HL-60 (cell line): ENCODE measurements at regions not wholly inside any gene's neighbourhood (a gene's known extent, or its start where the extent isn't known, plus 50 kb on each side); places are given as distances from the start of the nearest gene placed in this dataset.

Source experiments
- DNase-seq, 2 experiments: peaks; one replicate each; pipeline ENCODE4 v3.0.0-alpha.2; 2010 to 2020; ENCODE audit warnings: low read depth in 1 of 2, low spot score in 1 of 2
- H3K27ac ChIP-seq: fragments of 250-450 bp; sonication (Bioruptor Pico); replicated peaks from 2 replicates; pipeline ENCODE4 v1.5.1; 2020; ENCODE audit warnings: mild to moderate bottlenecking, moderate library complexity
- H3K27me3 ChIP-seq: fragments of 250-450 bp; sonication (Bioruptor Pico); 2 replicates; pipeline ENCODE4 v1.5.1; 2021; ENCODE audit warnings: mild to moderate bottlenecking, moderate library complexity; ENCODE audit not compliant: insufficient read depth, poor library complexity, severe bottlenecking
- H3K4me3 ChIP-seq: replicated peaks from 2 replicates; pipeline ENCODE4 v1.5.1; 2011; ENCODE audit warnings: mild to moderate bottlenecking, control low read depth, low read length; ENCODE audit not compliant: insufficient read depth
- GABPA ChIP-seq: IDR thresholded peaks from 2 replicates; pipeline ENCODE4 v1.6.1; 2012; ENCODE audit warnings: low read depth
- POLR2AphosphoS5 ChIP-seq: IDR thresholded peaks from 2 replicates; pipeline ENCODE4 v1.6.1; 2012; ENCODE audit warnings: low read depth
- SPI1 ChIP-seq: IDR thresholded peaks from 2 replicates; pipeline ENCODE4 v1.6.1; 2012; ENCODE audit warnings: low read depth, mild to moderate bottlenecking, borderline replicate concordance
- TF ChIP-seq, protein P1 (sequence below): IDR thresholded peaks from one replicate; pipeline ENCODE4 v1.5.1; 2011; ENCODE audit warnings: low read length, control low read depth, inconsistent platforms; ENCODE audit not compliant: insufficient read depth
- TF ChIP-seq, protein P2 (sequence below): IDR thresholded peaks from 2 replicates; pipeline ENCODE4 v1.6.1; 2012; ENCODE audit warnings: low read depth; ENCODE audit not compliant: insufficient replicate concordance

DNA sequence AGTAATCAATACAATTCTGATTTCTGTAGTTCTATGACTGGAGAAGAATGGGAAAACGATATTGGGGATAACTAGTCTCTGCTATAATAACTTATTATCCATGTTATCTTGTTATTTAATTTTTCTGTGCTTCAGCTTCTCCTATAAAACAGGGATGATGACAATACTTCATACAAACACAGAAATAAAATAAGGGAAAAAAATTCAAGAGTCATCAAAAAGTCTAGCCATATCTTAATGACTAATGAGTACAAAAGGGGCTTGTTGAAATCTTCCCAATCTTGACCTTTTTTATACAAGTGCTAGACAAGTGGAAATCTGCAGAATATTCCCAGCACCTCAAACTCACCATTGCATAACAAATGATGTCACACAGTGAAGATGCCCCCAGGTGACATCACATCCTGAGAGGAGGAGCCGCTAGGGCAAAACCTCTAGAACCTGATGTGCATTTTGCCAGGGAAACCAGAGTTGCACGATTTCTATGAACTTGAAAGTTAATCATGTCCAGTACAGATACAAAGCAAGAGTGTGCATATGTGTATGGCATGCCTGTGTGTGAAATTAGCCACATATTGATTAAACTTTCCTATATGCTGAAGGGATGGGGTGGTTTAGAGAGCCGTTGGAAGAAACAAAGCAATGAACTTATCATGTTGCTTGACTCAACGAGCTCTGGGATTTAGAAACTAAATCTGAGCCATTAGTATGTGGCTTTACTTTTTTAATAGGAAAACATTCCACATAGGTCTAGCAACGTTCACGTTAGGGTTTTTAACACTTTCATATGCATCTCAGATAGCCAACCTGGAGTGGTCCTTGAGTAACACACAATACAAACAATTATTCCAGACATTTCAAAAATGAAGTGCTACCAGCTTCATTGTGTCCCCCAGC lies 278.9 kb downstream of the SLC4A3 start:
- H3K27ac ChIP-seq, result no peak overlapping the region
- TF ChIP-seq, protein P1, sequence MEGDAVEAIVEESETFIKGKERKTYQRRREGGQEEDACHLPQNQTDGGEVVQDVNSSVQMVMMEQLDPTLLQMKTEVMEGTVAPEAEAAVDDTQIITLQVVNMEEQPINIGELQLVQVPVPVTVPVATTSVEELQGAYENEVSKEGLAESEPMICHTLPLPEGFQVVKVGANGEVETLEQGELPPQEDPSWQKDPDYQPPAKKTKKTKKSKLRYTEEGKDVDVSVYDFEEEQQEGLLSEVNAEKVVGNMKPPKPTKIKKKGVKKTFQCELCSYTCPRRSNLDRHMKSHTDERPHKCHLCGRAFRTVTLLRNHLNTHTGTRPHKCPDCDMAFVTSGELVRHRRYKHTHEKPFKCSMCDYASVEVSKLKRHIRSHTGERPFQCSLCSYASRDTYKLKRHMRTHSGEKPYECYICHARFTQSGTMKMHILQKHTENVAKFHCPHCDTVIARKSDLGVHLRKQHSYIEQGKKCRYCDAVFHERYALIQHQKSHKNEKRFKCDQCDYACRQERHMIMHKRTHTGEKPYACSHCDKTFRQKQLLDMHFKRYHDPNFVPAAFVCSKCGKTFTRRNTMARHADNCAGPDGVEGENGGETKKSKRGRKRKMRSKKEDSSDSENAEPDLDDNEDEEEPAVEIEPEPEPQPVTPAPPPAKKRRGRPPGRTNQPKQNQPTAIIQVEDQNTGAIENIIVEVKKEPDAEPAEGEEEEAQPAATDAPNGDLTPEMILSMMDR, result no peak
- TF ChIP-seq SPI1 (no peak), GABPA (no peak), POLR2AphosphoS5 (no peak)
- TF ChIP-seq, protein P2, sequence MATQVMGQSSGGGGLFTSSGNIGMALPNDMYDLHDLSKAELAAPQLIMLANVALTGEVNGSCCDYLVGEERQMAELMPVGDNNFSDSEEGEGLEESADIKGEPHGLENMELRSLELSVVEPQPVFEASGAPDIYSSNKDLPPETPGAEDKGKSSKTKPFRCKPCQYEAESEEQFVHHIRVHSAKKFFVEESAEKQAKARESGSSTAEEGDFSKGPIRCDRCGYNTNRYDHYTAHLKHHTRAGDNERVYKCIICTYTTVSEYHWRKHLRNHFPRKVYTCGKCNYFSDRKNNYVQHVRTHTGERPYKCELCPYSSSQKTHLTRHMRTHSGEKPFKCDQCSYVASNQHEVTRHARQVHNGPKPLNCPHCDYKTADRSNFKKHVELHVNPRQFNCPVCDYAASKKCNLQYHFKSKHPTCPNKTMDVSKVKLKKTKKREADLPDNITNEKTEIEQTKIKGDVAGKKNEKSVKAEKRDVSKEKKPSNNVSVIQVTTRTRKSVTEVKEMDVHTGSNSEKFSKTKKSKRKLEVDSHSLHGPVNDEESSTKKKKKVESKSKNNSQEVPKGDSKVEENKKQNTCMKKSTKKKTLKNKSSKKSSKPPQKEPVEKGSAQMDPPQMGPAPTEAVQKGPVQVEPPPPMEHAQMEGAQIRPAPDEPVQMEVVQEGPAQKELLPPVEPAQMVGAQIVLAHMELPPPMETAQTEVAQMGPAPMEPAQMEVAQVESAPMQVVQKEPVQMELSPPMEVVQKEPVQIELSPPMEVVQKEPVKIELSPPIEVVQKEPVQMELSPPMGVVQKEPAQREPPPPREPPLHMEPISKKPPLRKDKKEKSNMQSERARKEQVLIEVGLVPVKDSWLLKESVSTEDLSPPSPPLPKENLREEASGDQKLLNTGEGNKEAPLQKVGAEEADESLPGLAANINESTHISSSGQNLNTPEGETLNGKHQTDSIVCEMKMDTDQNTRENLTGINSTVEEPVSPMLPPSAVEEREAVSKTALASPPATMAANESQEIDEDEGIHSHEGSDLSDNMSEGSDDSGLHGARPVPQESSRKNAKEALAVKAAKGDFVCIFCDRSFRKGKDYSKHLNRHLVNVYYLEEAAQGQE, result no peak
- no peak for DNase-seq

DNA sequence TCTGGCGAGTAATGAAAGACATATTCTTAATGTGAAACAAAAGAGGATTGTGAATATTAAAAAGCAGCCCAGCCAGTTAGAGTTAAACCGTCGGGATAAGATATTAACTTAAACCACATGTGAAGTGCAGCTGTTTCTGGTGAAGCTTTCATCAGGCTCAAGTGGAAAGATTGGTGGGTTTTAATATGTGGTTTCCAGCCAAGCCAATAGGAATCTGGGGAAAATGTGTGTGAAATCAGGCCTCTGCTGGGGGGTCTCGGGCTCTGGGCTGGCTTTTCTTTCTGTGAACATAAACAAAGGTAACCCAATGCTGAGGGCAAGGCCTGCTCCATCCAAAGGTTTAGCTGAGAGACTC lies 279.6 kb downstream of the SLC4A3 start:
- H3K27ac ChIP-seq, result no peak overlapping the region
- DNase-seq, result no peak
- H3K4me3 ChIP-seq, result no peak overlapping the region
- TF ChIP-seq SPI1 (no peak), POLR2AphosphoS5 (no peak), GABPA (no peak)
- TF ChIP-seq, protein P1, result no peak
- TF ChIP-seq, protein P2, result no peak
- no peaks in the 10 kb centered on the region for H3K27me3 ChIP-seq

More for the DNA sequence above, 278.9 kb downstream of the SLC4A3 start:
- no peak overlapping the region for H3K4me3 ChIP-seq
- H3K27me3 ChIP-seq, result no peaks in the 10 kb centered on the region

DNA sequence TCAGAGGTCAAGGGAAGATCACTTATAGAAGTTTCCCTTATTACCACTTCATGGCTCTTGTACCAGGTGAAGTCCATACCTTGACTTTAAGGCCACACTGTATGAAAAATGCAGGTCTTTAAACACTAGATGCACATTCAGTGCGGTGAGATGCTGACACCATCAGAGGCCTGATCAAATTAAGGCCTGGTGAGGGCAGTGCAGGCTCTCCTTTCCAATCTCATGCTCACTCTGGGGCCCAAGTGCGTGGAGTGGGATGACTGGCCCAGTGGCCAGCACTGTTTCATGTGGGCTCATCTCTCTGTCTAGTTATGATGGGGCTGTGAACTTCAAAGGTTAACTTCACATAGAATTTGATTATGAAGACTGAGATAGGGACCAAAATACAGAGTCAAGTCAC lies 281.1 kb downstream of the SLC4A3 start:
- Histone ChIP-seq H3K27me3 (no peaks in the 10 kb centered on the region), H3K27ac (no peak overlapping the region), H3K4me3 (no peak overlapping the region)
- no peak for TF ChIP-seq GABPA
- TF ChIP-seq, protein P2, result no peak
- no peak for TF ChIP-seq POLR2AphosphoS5
- TF ChIP-seq, protein P1, result no peak
- no peak for TF ChIP-seq SPI1
- DNase-seq, result no peak
